H1 (cell line): ENCODE measurements at regions not wholly inside any gene's neighbourhood (a gene's known extent, or its start where the extent isn't known, plus 50 kb on each side); places are given as distances from the start of the nearest gene placed in this dataset.

Source experiments
- CTCF ChIP-seq, 3 experiments: IDR thresholded peaks; 1 replicate in 2 of 3; 2 replicates in 1 of 3; pipeline versions ENCODE4 v1.5.1 to v1.6.1; 2011; ENCODE audit warnings: low read length in 3 of 3, mild to moderate bottlenecking in 3 of 3, inconsistent platforms in 2 of 3, low read depth in 1 of 3, moderate library complexity in 1 of 3; ENCODE audit not compliant: insufficient read depth in 1 of 3; ENCODE audit errors: control extremely low read depth in 1 of 3
- POLR2A ChIP-seq, 2 experiments: IDR thresholded peaks; 1 replicate in 1 of 2; 2 replicates in 1 of 2; pipeline ENCODE4 v1.6.1; 2011; ENCODE audit warnings: low read depth in 2 of 2, low read length in 2 of 2, mild to moderate bottlenecking in 2 of 2; ENCODE audit errors: control extremely low read depth in 1 of 2
- POLR2AphosphoS5 ChIP-seq: IDR thresholded peaks from 2 replicates; pipeline ENCODE4 v1.6.1; 2011; ENCODE audit warnings: low read depth, low read length
- RFX5 ChIP-seq: IDR thresholded peaks from 2 replicates; pipeline ENCODE4 v1.6.1; 2011; ENCODE audit warnings: low read depth, low read length, improper control_type of control experiment, borderline replicate concordance
- SUZ12 ChIP-seq: fragments of 200-600 bp; sonication (generic); IDR thresholded peaks from 2 replicates; pipeline ENCODE4 v1.6.1; 2012; ENCODE audit warnings: mild to moderate bottlenecking, inconsistent platforms, low read length, moderate library complexity, mixed read lengths

DNA sequence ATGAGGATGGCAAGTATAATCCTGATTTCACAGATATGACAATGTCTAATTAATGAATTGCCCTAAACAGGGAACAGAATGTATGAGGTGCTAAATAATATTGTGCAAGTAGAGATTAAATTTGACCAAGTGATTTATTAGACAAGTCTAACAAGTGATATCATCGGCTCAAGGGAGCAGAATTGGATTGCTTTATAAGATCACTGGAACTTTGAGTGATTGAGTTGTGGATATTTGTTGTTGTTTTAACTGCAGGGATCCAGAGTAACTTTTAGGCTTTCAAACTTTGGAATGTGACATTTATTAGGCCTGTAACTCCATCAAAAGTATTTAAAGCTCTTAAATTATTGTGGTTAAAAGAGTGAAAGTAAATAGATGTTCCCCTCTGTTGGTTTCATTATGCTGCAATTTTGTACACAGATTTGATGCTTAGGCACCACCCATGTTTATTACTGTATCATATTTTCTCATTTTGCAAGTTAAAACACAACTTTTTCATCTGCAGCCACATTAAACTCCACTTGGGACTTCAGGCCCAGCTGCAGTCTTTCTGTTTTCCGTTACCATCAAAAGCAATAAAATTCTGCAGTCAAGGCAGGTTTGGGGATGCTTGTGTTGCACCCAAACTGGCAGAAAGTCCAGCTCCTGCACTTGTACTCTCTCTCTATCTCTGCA is 206.6 kb downstream of the HLX start:
- TF ChIP-seq SUZ12 (no peak), POLR2AphosphoS5 (no peak), POLR2A (IDR thresholded peaks at IDR 0.05; ENCODE audit: control extremely low read depth in 1 of 2, low read depth in 2 of 2, low read length in 2 of 2) (no peak), CTCF (IDR thresholded peaks at IDR 0.05; ENCODE audit: control extremely low read depth in 1 of 3, insufficient read depth in 1 of 3, low read depth in 1 of 3, low read length in 3 of 3) (no peak), RFX5 (no peak)
